ENCODE measurements at regions not wholly inside any gene's neighbourhood (a gene's known extent, or its start where the extent isn't known, plus 50 kb on each side); places are given as distances from the start of the nearest gene placed in this dataset.

- CTCF ChIA-PET: no interaction called here
- TF ChIP-seq SUZ12 (IDR thresholded peaks at IDR 0.05) (no peak), TARDBP (IDR thresholded peaks at IDR 0.05) (no peak), LEF1 (IDR thresholded peaks at IDR 0.05; ENCODE audit: borderline replicate concordance) (no peak), FOXA1 (IDR thresholded peaks at IDR 0.05) (no peak), SP1 (IDR thresholded peaks at IDR 0.05) (no peak)
- TF ChIP-seq, protein P1, sequence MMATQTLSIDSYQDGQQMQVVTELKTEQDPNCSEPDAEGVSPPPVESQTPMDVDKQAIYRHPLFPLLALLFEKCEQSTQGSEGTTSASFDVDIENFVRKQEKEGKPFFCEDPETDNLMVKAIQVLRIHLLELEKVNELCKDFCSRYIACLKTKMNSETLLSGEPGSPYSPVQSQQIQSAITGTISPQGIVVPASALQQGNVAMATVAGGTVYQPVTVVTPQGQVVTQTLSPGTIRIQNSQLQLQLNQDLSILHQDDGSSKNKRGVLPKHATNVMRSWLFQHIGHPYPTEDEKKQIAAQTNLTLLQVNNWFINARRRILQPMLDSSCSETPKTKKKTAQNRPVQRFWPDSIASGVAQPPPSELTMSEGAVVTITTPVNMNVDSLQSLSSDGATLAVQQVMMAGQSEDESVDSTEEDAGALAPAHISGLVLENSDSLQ (IDR thresholded peaks at IDR 0.05): no peak
- DNase-seq (ENCODE audit: extremely low spot score): no peak
- POLR2A ChIA-PET: no interaction called here
Observed at GRCh38 chr5:129228577-129228976, 134.0 kb downstream of the ISOC1 start.

GRCh38 chr5:129241755-129242154 lies 147.2 kb downstream of the ISOC1 start:
- POLR2A ChIA-PET: no interaction called here
- DNase-seq (ENCODE audit: extremely low spot score): no peak
- CTCF ChIA-PET: no interaction called here
- TF ChIP-seq L3MBTL2 (conservative IDR thresholded peaks at IDR 0.05) (no peak), SUZ12 (IDR thresholded peaks at IDR 0.05) (no peak), FOXK2 (IDR thresholded peaks at IDR 0.05) (no peak), FOXA1 (IDR thresholded peaks at IDR 0.05) (no peak), CTBP1 (IDR thresholded peaks at IDR 0.05; ENCODE audit: borderline replicate concordance) (no peak), ELF4 (IDR thresholded peaks at IDR 0.05) (no peak), ARNT (IDR thresholded peaks at IDR 0.05) (no peak), SP1 (IDR thresholded peaks at IDR 0.05) (no peak), TARDBP (IDR thresholded peaks at IDR 0.05) (no peak), LEF1 (IDR thresholded peaks at IDR 0.05; ENCODE audit: borderline replicate concordance) (no peak), BHLHE40 (IDR thresholded peaks at IDR 0.05; ENCODE audit: borderline replicate concordance) (no peak)
- TF ChIP-seq, protein P1 (IDR thresholded peaks at IDR 0.05): no peak

GRCh38 chr5:129243039-129243438 lies 148.5 kb downstream of the ISOC1 start:
- CTCF ChIA-PET: no interaction called here
- POLR2A ChIA-PET: no interaction called here
- DNase-seq (ENCODE audit: extremely low spot score): no peak
- TF ChIP-seq SUZ12 (IDR thresholded peaks at IDR 0.05) (no peak), ZNF384 (IDR thresholded peaks at IDR 0.05) (no peak), CTBP1 (IDR thresholded peaks at IDR 0.05; ENCODE audit: borderline replicate concordance) (no peak), FOXA1 (IDR thresholded peaks at IDR 0.05) (no peak), ARNT (IDR thresholded peaks at IDR 0.05) (no peak), ELF4 (IDR thresholded peaks at IDR 0.05) (no peak), FOXM1 (IDR thresholded peaks at IDR 0.05; ENCODE audit: borderline replicate concordance) (no peak), BHLHE40 (IDR thresholded peaks at IDR 0.05; ENCODE audit: borderline replicate concordance) (no peak), NFRKB (IDR thresholded peaks at IDR 0.05) (no peak), TARDBP (IDR thresholded peaks at IDR 0.05) (no peak), HDGF (IDR thresholded peaks at IDR 0.05; ENCODE audit: borderline replicate concordance) (no peak), SP1 (IDR thresholded peaks at IDR 0.05) (no peak), LEF1 (IDR thresholded peaks at IDR 0.05; ENCODE audit: borderline replicate concordance) (no peak), FOXK2 (IDR thresholded peaks at IDR 0.05) (no peak), L3MBTL2 (conservative IDR thresholded peaks at IDR 0.05) (no peak)
- TF ChIP-seq, protein P1 (IDR thresholded peaks at IDR 0.05): no peak

- DNase-seq (ENCODE audit: extremely low spot score): no peak
- ChIA-PET CTCF (no interaction called here), POLR2A (no interaction called here)
- TF ChIP-seq, protein P1 (IDR thresholded peaks at IDR 0.05): no peak
- TF ChIP-seq LEF1 (IDR thresholded peaks at IDR 0.05; ENCODE audit: borderline replicate concordance) (no peak), SP1 (IDR thresholded peaks at IDR 0.05) (no peak)
Observed at GRCh38 chr5:129244478-129244877, 149.9 kb downstream of the ISOC1 start.

GRCh38 chr5:129245489-129245888 lies 150.9 kb downstream of the ISOC1 start:
- CTCF ChIA-PET: no interaction called here
- TF ChIP-seq SUZ12 (IDR thresholded peaks at IDR 0.05) (no peak), SP1 (IDR thresholded peaks at IDR 0.05) (no peak)
- POLR2A ChIA-PET: no interaction called here
- DNase-seq (ENCODE audit: extremely low spot score): no peak

- DNase-seq (ENCODE audit: extremely low spot score): no peak
- ChIA-PET CTCF (no interaction called here), POLR2A (no interaction called here)
- no peak for TF ChIP-seq FOXK2 (IDR thresholded peaks at IDR 0.05)
- TF ChIP-seq CTBP1 (IDR thresholded peaks at IDR 0.05; ENCODE audit: borderline replicate concordance): no peak
- TF ChIP-seq, protein P1 (IDR thresholded peaks at IDR 0.05): no peak
- no peak for TF ChIP-seq ARNT (IDR thresholded peaks at IDR 0.05)
- no peak for TF ChIP-seq NFRKB (IDR thresholded peaks at IDR 0.05)
Observed at GRCh38 chr5:129246088-129246487, 151.5 kb downstream of the ISOC1 start.
